ENCODE measurements at regions not wholly inside any gene's neighbourhood (a gene's known extent, or its start where the extent isn't known, plus 50 kb on each side); places are given as distances from the start of the nearest gene placed in this dataset.

DNA sequence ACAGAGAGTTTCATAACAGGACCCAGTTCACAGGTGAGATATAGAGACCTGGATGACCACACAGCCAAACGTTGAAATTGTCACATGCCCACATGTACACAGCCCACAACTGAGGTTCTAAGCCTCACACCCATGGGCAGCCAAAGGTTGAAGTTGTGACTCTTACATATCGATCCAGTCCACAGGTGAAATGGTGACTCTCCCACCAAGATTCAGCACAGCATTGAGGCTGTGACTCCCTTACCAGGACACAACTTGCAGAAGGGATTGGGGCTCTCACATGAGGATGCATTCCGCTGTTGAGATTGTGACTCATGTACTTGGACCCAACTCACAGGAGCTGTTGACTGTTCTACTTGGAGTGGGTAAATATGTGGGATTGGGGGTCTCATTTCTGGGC is 1836.4 kb downstream of the TP53TG3F start:
- Histone ChIP-seq H3K27ac (ENCODE audit: low read depth, low read length) (no peak overlapping the region), H2AFZ (ENCODE audit: low read depth, low read length) (no peak overlapping the region), H3K9me3 (ENCODE audit: insufficient read depth, low read depth, low read length) (peaks cover 28% of the 10 kb centered on the region), H4K20me1 (ENCODE audit: insufficient read depth, low read length) (no peaks in the 10 kb centered on the region), H3K4me2 (ENCODE audit: low read length) (no peak overlapping the region), H3K79me2 (ENCODE audit: insufficient read depth, low read length) (no peaks in the 10 kb centered on the region), H3K36me3 (ENCODE audit: insufficient read depth, low read length) (no peaks in the 10 kb centered on the region), H3K4me1 (ENCODE audit: insufficient read depth, low read length) (no peaks in the 10 kb centered on the region), H3K4me3 (ENCODE audit: insufficient read depth, low read depth, low read length) (no peak overlapping the region), H3K9ac (ENCODE audit: low read length) (no peak overlapping the region), H3K27me3 (ENCODE audit: insufficient read depth, low read length) (no peaks in the 10 kb centered on the region)
- Mint-ChIP-seq H3K27ac (ENCODE audit: unreplicated experiment) (no peak overlapping the region), H3K4me3 (ENCODE audit: unreplicated experiment) (no peak overlapping the region), H3K36me3 (ENCODE audit: low read depth, unreplicated experiment) (no peaks in the 10 kb centered on the region), H3K27me3 (ENCODE audit: low read depth, unreplicated experiment) (no peaks in the 10 kb centered on the region), H3K4me1 (ENCODE audit: low read depth, unreplicated experiment) (no peaks in the 10 kb centered on the region), H3K9me3 (ENCODE audit: unreplicated experiment) (peaks cover 11% of the 10 kb centered on the region)
- no peak for DNase-seq (ENCODE audit: low read depth)
- TF ChIP-seq, protein P1, sequence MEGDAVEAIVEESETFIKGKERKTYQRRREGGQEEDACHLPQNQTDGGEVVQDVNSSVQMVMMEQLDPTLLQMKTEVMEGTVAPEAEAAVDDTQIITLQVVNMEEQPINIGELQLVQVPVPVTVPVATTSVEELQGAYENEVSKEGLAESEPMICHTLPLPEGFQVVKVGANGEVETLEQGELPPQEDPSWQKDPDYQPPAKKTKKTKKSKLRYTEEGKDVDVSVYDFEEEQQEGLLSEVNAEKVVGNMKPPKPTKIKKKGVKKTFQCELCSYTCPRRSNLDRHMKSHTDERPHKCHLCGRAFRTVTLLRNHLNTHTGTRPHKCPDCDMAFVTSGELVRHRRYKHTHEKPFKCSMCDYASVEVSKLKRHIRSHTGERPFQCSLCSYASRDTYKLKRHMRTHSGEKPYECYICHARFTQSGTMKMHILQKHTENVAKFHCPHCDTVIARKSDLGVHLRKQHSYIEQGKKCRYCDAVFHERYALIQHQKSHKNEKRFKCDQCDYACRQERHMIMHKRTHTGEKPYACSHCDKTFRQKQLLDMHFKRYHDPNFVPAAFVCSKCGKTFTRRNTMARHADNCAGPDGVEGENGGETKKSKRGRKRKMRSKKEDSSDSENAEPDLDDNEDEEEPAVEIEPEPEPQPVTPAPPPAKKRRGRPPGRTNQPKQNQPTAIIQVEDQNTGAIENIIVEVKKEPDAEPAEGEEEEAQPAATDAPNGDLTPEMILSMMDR (IDR thresholded peaks at IDR 0.05; ENCODE audit: insufficient read depth, low read depth, low read length): no peak
- no peak for TF ChIP-seq EZH2 (IDR thresholded peaks at IDR 0.05; ENCODE audit: insufficient read depth, low read length)
- FAIRE-seq: no peak

DNA sequence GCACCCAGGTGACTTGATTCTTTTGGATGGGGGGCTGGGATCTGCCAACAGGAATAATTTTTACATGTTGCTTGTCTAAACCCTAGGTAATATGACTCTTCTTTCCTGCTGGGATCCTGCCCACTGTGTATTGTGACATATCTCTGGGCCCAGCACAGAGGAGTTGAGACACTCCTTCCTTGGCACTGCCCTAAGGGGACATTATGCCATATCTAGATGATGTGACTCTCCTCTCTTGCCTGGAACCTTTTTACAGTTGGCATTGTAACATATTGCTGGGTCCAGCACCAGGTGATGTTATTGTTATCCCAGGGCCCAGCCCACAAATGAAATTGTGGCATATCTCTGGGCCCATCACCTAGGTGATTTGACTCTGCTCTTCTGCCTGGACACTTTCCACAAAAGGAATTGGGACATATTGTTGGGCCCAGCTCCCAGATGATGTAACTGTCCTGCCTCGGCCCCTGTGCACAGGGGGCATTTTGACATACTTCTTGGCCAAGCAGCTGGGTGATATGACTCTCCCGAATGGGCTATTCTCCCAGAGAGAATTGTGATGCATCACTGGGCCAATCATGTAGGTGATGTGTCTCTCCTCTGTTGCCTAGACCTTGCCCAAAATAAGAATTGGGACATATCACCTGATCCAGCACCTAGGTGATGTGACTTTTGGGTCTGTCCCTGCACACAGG is 1837.7 kb downstream of the TP53TG3F start:
- Histone ChIP-seq H3K36me3 (ENCODE audit: insufficient read depth, low read length) (no peaks in the 10 kb centered on the region), H3K4me3 (ENCODE audit: insufficient read depth, low read depth, low read length) (no peak overlapping the region), H2AFZ (ENCODE audit: low read depth, low read length) (no peak overlapping the region), H3K79me2 (ENCODE audit: insufficient read depth, low read length) (no peaks in the 10 kb centered on the region), H3K9me3 (ENCODE audit: insufficient read depth, low read depth, low read length) (peaks cover 34% of the 10 kb centered on the region), H4K20me1 (ENCODE audit: insufficient read depth, low read length) (no peaks in the 10 kb centered on the region), H3K4me2 (ENCODE audit: low read length) (no peak overlapping the region), H3K9ac (ENCODE audit: low read length) (no peak overlapping the region), H3K4me1 (ENCODE audit: insufficient read depth, low read length) (no peaks in the 10 kb centered on the region), H3K27ac (ENCODE audit: low read depth, low read length) (no peak overlapping the region), H3K27me3 (ENCODE audit: insufficient read depth, low read length) (no peaks in the 10 kb centered on the region)
- Mint-ChIP-seq H3K27ac (ENCODE audit: unreplicated experiment) (no peak overlapping the region), H3K4me3 (ENCODE audit: unreplicated experiment) (no peak overlapping the region), H3K27me3 (ENCODE audit: low read depth, unreplicated experiment) (no peaks in the 10 kb centered on the region), H3K9me3 (ENCODE audit: unreplicated experiment) (peaks cover 8% of the 10 kb centered on the region), H3K36me3 (ENCODE audit: low read depth, unreplicated experiment) (no peaks in the 10 kb centered on the region), H3K4me1 (ENCODE audit: low read depth, unreplicated experiment) (no peaks in the 10 kb centered on the region)
- TF ChIP-seq EZH2 (IDR thresholded peaks at IDR 0.05; ENCODE audit: insufficient read depth, low read length): no peak
- no peak for DNase-seq (ENCODE audit: low read depth)
- FAIRE-seq: no peak

DNA sequence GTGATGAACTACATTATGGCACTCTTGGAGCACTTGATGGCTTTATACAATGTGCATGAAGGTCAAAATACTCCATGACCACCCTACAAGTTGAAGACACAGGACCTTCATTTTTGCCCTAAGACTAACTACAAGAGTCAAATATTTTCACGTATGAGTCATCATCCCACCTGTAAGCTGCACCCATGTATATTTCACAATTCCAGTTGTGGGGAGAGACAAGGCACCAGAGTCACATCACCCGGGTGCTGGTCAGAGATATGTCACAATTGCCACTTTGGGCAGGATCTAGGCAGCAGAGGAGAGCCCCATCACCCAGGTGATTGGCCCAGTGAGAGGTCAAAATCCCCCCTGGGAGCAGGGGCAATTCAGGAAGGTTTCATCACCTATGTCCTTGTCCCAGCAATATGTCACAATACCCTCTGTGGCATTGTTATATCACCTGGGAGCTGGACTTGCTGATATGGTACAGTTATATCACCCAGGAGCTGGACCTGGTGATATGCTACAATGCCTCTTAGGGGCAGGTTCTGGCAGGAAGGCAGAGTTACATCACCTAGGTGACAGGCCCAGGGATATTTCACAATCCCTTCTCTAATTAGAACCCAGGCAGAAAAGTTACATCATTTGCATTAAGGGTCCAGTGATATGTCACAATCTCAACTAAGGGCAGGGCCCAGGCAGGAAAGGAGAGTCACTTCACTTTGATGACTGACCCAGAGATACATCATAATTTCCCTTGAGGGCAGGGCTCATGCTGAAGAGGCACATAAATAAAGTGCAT is 1839.2 kb downstream of the TP53TG3F start:
- TF ChIP-seq, protein P1 (IDR thresholded peaks at IDR 0.05; ENCODE audit: insufficient read depth, low read depth, low read length): no peak
- no peak for TF ChIP-seq EZH2 (IDR thresholded peaks at IDR 0.05; ENCODE audit: insufficient read depth, low read length)
- FAIRE-seq: no peak
- peaks cover 45% of the 10 kb centered on the region for H3K9me3 ChIP-seq (ENCODE audit: insufficient read depth, low read depth, low read length)

More for the DNA sequence above, 1839.2 kb downstream of the TP53TG3F start:
- Histone ChIP-seq H3K27me3 (ENCODE audit: insufficient read depth, low read length) (no peaks in the 10 kb centered on the region), H3K79me2 (ENCODE audit: insufficient read depth, low read length) (no peaks in the 10 kb centered on the region), H3K4me2 (ENCODE audit: low read length) (no peak overlapping the region), H4K20me1 (ENCODE audit: insufficient read depth, low read length) (no peaks in the 10 kb centered on the region), H2AFZ (ENCODE audit: low read depth, low read length) (no peak overlapping the region), H3K9ac (ENCODE audit: low read length) (no peak overlapping the region), H3K4me3 (ENCODE audit: insufficient read depth, low read depth, low read length) (no peak overlapping the region), H3K4me1 (ENCODE audit: insufficient read depth, low read length) (no peaks in the 10 kb centered on the region), H3K27ac (ENCODE audit: low read depth, low read length) (no peak overlapping the region), H3K36me3 (ENCODE audit: insufficient read depth, low read length) (no peaks in the 10 kb centered on the region)
- no peaks in the 10 kb centered on the region for H3K36me3 Mint-ChIP-seq (ENCODE audit: low read depth, unreplicated experiment)
- no peaks in the 10 kb centered on the region for H3K27me3 Mint-ChIP-seq (ENCODE audit: low read depth, unreplicated experiment)
- no peak for DNase-seq (ENCODE audit: low read depth)
- H3K4me3 Mint-ChIP-seq (ENCODE audit: unreplicated experiment): no peak overlapping the region
- H3K4me1 Mint-ChIP-seq (ENCODE audit: low read depth, unreplicated experiment): no peaks in the 10 kb centered on the region
- peaks cover 9% of the 10 kb centered on the region for H3K9me3 Mint-ChIP-seq (ENCODE audit: unreplicated experiment)
- H3K27ac Mint-ChIP-seq (ENCODE audit: unreplicated experiment): no peak overlapping the region

Data from astrocyte (in vitro differentiated cells and primary cell).